Left ventricle myocardium inferior (tissue), 1 donor: ENCODE measurements at regions not wholly inside any gene's neighbourhood (a gene's known extent, or its start where the extent isn't known, plus 50 kb on each side); places are given as distances from the start of the nearest gene placed in this dataset.

ENCODE experiments used
- DNase-seq: peaks from one replicate; pipeline ENCODE4 v3.0.0-alpha.2; 2020
- H3K27ac ChIP-seq: fragments of 200-600 bp; replicated peaks from 2 replicates; pipeline ENCODE4 v1.8.0; 2021
- H3K27me3 ChIP-seq: fragments of 200-600 bp; 2 replicates; pipeline ENCODE4 v1.8.0; 2021; ENCODE audit warnings: low read depth
- H3K36me3 ChIP-seq: fragments of 200-600 bp; 2 replicates; pipeline ENCODE4 v1.8.0; 2021
- H3K4me1 ChIP-seq: fragments of 200-600 bp; 2 replicates; pipeline ENCODE4 v1.8.0; 2021
- H3K4me3 ChIP-seq: fragments of 200-600 bp; 2 replicates; pipeline ENCODE4 v1.8.0; 2021; ENCODE audit warnings: mild to moderate bottlenecking, moderate library complexity
- H3K9me3 ChIP-seq: fragments of 200-600 bp; replicated peaks from 2 replicates; pipeline ENCODE4 v1.8.0; 2021
- CTCF ChIP-seq: fragments of 200-600 bp; IDR thresholded peaks from 2 replicates; pipeline ENCODE4 v1.8.0; 2021; ENCODE audit warnings: antibody characterized with exemption, mild to moderate bottlenecking, borderline replicate concordance
- intact Hi-C: fragments of 100-400 bp; cut with micrococcal nuclease; formaldehyde crosslinking; loops from one replicate; pipeline ENCODE4 v1.11.0; 2022
- donor health status: DM: no; HTN: yes; CAD: no; lungs with severe emphysema.

- peaks cover 35% of the 10 kb centered on the region for H3K9me3 ChIP-seq
- intact Hi-C loops = no loop called here
- no peak overlapping the region for H3K4me3 ChIP-seq
- no peak for TF ChIP-seq CTCF
- no peak overlapping the region for H3K27ac ChIP-seq
- H3K4me1 ChIP-seq = no peaks in the 10 kb centered on the region
- no peaks in the 10 kb centered on the region for H3K36me3 ChIP-seq
- no peak for DNase-seq
- peaks cover 35% of the 10 kb centered on the region for H3K27me3 ChIP-seq
Measured at GRCh38 chr12:47530050-47530449, 175.8 kb downstream of the RPAP3 start.

DNA sequence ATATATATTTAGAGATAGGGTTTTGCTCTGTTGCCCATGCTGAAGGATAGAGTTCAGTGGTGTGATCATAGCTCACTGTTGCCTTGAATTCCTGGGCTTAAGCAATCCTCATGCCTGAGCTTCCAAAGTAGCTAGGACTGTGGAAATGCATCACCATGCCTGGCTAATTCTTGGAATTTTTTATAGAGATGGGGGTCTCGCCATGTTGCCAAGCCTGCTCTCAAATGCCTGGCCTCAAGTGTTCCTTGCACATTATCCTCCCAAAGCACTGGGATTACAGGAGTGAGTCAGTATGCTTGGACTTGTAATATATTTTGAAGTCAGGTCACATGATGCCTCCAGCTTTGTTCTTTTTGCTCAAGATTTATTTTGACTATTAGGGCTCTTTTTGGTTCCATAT, 178.0 kb downstream of the RPAP3 start:
- no peak for DNase-seq
- Histone ChIP-seq H3K4me1 (no peaks in the 10 kb centered on the region), H3K4me3 (no peak overlapping the region), H3K27ac (no peak overlapping the region), H3K36me3 (no peaks in the 10 kb centered on the region), H3K9me3 (peaks cover 35% of the 10 kb centered on the region), H3K27me3 (peaks cover 17% of the 10 kb centered on the region)
- no peak for TF ChIP-seq CTCF
- intact Hi-C loops = no loop called here

DNA sequence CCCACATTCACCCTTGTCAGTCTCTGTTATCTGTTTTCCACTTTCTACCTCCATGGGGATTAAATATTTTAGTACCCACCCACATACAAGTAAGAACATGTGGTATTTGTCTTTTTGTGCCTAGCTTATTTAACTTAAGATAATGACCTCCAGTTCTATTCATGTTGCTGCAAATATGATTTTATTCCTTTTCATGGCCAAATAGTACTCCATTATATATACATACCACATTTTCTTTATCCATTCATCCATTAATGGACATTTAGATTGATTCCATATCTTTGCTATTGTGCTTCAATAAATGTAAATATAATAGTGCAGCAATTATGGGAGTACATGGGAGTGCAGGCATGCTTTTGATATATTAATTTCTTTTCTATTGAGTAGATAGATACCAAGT, 185.8 kb downstream of the RPAP3 start:
- H3K4me3 ChIP-seq = no peak overlapping the region
- no peaks in the 10 kb centered on the region for H3K27me3 ChIP-seq
- no peak for DNase-seq
- no peaks in the 10 kb centered on the region for H3K36me3 ChIP-seq
- intact Hi-C loops = no loop called here
- no peak overlapping the region for H3K27ac ChIP-seq
- H3K9me3 ChIP-seq = peaks cover 46% of the 10 kb centered on the region
- H3K4me1 ChIP-seq = no peaks in the 10 kb centered on the region
- TF ChIP-seq CTCF = no peak

DNA sequence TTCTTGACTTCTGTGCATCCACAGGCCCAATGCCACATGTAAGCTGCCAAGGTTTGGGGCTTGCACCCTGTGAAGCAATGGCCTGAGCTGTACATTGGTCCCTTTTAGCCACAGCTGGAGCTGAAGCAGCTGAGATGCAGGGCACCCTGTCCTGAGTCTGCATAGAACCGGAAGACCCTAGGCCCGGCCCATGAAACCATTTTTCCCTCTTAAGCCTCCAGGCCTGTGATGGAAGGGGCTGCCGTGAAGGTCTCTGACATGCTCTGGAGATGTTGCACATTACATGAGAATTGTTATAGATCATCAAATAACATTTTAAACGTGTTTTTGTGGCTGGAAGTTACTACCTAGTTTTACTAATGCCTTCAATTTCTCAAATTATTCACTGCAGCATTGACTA, 188.7 kb downstream of the RPAP3 start:
- intact Hi-C loops = no loop called here
- peaks cover 59% of the 10 kb centered on the region for H3K9me3 ChIP-seq

DNA sequence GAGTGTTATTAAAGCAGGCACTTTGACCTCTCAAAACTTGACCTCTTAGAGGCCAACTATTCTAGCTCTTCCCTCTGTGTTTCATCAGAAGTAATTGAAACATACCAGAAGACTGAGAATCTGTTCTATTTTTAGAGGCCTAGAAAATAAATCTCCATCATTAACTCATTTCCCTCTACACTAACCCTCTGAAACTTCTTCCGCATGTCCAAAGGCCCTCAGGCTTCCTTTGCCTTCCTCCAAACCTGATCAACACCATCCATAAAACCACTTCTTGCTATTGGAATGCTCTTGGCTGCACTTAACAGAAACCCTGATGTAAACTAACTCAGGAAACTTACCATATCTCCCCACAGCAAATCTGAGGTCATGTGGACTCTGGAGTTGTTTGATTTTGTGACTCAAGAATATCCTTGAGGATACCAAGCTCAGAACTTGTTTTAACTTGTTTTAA, 196.4 kb downstream of the RPAP3 start:
- Histone ChIP-seq H3K4me3 (no peak overlapping the region), H3K4me1 (no peaks in the 10 kb centered on the region), H3K9me3 (peaks cover 15% of the 10 kb centered on the region), H3K27me3 (no peaks in the 10 kb centered on the region), H3K27ac (no peak overlapping the region), H3K36me3 (no peaks in the 10 kb centered on the region)
- no peak for DNase-seq
- intact Hi-C loops = no loop called here
- no peak for TF ChIP-seq CTCF

More for the DNA sequence above, 188.7 kb downstream of the RPAP3 start:
- Histone ChIP-seq H3K27ac (no peak overlapping the region), H3K36me3 (no peaks in the 10 kb centered on the region), H3K4me3 (no peak overlapping the region), H3K27me3 (no peaks in the 10 kb centered on the region), H3K4me1 (no peaks in the 10 kb centered on the region)
- DNase-seq = no peak
- no peak for TF ChIP-seq CTCF

DNA sequence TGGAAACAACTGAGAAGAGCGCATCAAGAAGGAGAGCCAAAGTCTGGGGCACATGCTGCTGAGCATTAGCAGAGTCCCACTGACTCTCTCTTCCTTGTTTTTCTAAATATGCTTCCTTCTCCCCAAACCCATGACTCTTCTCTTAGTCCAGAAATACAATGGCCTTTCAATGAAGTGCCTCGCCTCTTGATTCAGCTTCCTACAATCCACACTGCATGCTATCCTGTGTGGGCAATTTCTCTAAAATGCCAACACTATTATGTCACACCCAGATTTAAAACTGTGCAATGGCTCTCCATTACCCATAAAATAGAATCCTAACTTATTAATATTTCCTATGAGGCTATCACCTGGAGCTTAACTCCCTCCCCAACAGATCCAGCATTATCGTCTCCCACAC, 198.6 kb downstream of the RPAP3 start:
- Histone ChIP-seq H3K4me3 (no peak overlapping the region), H3K36me3 (no peaks in the 10 kb centered on the region), H3K4me1 (no peaks in the 10 kb centered on the region), H3K27me3 (no peaks in the 10 kb centered on the region), H3K27ac (no peak overlapping the region), H3K9me3 (peaks cover 14% of the 10 kb centered on the region)
- intact Hi-C loops = no loop called here
- no peak for DNase-seq
- no peak for TF ChIP-seq CTCF
